ENCODE measurements at regions not wholly inside any gene's neighbourhood (a gene's known extent, or its start where the extent isn't known, plus 50 kb on each side); places are given as distances from the start of the nearest gene placed in this dataset.

GRCh38 chr5:60066502-60066901 lies 173.0 kb upstream of the PDE4D start:
- TF ChIP-seq CTCF (IDR thresholded peaks at IDR 0.05) = no peak
- no peak for TF ChIP-seq POLR2A (IDR thresholded peaks at IDR 0.05)
- no peak for TF ChIP-seq POLR2AphosphoS5 (IDR thresholded peaks at IDR 0.05)

Measured in transverse colon (tissue), 4 donors.